Glutamatergic neuron (in vitro differentiated cells): ENCODE measurements at regions not wholly inside any gene's neighbourhood (a gene's known extent, or its start where the extent isn't known, plus 50 kb on each side); places are given as distances from the start of the nearest gene placed in this dataset.

ENCODE experiments used
- DNase-seq: peaks from one replicate; pipeline ENCODE4 v3.0.0; 2022
- H3K27ac Mint-ChIP-seq: one replicate; pipeline ENCODE4 v1.8.0; 2020; ENCODE audit warnings: mild to moderate bottlenecking, mixed read lengths, inconsistent platforms; ENCODE audit not compliant: unreplicated experiment
- H3K27me3 Mint-ChIP-seq: one replicate; pipeline ENCODE4 v1.8.0; 2020; ENCODE audit warnings: mild to moderate bottlenecking, moderate library complexity, mixed read lengths, inconsistent platforms; ENCODE audit not compliant: unreplicated experiment
- H3K36me3 Mint-ChIP-seq: one replicate; pipeline ENCODE4 v1.8.0; 2020; ENCODE audit warnings: mild to moderate bottlenecking, mixed read lengths, inconsistent platforms; ENCODE audit not compliant: unreplicated experiment
- H3K4me1 Mint-ChIP-seq: one replicate; pipeline ENCODE4 v1.8.0; 2020; ENCODE audit warnings: mild to moderate bottlenecking, low read depth, mixed read lengths, inconsistent platforms; ENCODE audit not compliant: unreplicated experiment
- H3K4me3 Mint-ChIP-seq: one replicate; pipeline ENCODE4 v1.8.0; 2020; ENCODE audit warnings: mild to moderate bottlenecking, mixed read lengths, inconsistent platforms; ENCODE audit not compliant: unreplicated experiment
- H3K9me3 Mint-ChIP-seq: one replicate; pipeline ENCODE4 v1.8.0; 2020; ENCODE audit warnings: mild to moderate bottlenecking, moderate library complexity, mixed read lengths, inconsistent platforms; ENCODE audit not compliant: unreplicated experiment
- CTCF ChIP-seq: fragments of 200-600 bp; sonication (generic); IDR thresholded peaks from one replicate; pipeline ENCODE4 v1.5.0; 2021; ENCODE audit not compliant: partially characterized antibody, unreplicated experiment

- no peak for DNase-seq
- no peak for TF ChIP-seq CTCF
- Mint-ChIP-seq H3K36me3 (no peaks in the 10 kb centered on the region), H3K4me3 (no peak overlapping the region), H3K27ac (no peak overlapping the region), H3K27me3 (no peaks in the 10 kb centered on the region), H3K4me1 (peaks cover 4% of the 10 kb centered on the region), H3K9me3 (no peaks in the 10 kb centered on the region)
These were observed 118.5 kb upstream of the KCNMB2 start for GRCh38 chr3:178417736-178418135.

DNA sequence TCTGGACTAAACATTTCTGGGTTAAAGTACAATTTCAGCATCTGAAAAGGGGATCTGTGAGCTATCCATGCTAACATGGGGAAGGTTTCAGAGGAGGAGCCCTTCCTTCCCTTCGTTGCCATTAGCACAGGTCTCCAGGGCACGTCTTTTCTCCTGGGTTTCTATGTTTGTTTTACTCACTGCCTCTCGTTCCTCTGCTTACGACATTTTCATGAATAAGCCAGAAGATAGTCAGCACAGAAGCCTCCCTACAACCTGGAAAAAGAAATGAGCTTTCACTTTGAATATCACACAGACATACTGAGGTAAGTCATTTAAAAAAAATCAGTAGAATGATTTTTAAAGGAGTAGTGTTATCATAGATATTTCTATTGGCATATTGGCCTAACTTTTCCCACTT, 117.2 kb upstream of the KCNMB2 start:
- Mint-ChIP-seq H3K4me3 (peak overlapping the region; percentile 21), H3K27ac (no peak overlapping the region), H3K36me3 (no peaks in the 10 kb centered on the region), H3K27me3 (no peaks in the 10 kb centered on the region), H3K4me1 (peaks cover 4% of the 10 kb centered on the region), H3K9me3 (no peaks in the 10 kb centered on the region)
- peak; percentile 24 for DNase-seq
- TF ChIP-seq CTCF, result no peak

- Mint-ChIP-seq H3K4me3 (no peak overlapping the region), H3K9me3 (no peaks in the 10 kb centered on the region), H3K27ac (no peak overlapping the region), H3K27me3 (no peaks in the 10 kb centered on the region), H3K36me3 (no peaks in the 10 kb centered on the region), H3K4me1 (peaks cover 4% of the 10 kb centered on the region)
- DNase-seq, result no peak
- no peak for TF ChIP-seq CTCF
These were observed 116.2 kb upstream of the KCNMB2 start for GRCh38 chr3:178420033-178420432.

GRCh38 chr3:178421069-178421468, 115.2 kb upstream of the KCNMB2 start:
- Mint-ChIP-seq H3K4me3 (no peak overlapping the region), H3K36me3 (no peaks in the 10 kb centered on the region), H3K4me1 (peaks cover 4% of the 10 kb centered on the region), H3K27ac (no peak overlapping the region), H3K9me3 (no peaks in the 10 kb centered on the region), H3K27me3 (no peaks in the 10 kb centered on the region)
- no peak for DNase-seq
- no peak for TF ChIP-seq CTCF

- H3K27ac Mint-ChIP-seq, result no peak overlapping the region
- no peak for TF ChIP-seq CTCF
- no peak overlapping the region for H3K4me3 Mint-ChIP-seq
- no peaks in the 10 kb centered on the region for H3K27me3 Mint-ChIP-seq
- no peaks in the 10 kb centered on the region for H3K9me3 Mint-ChIP-seq
- H3K36me3 Mint-ChIP-seq, result no peaks in the 10 kb centered on the region
- no peak for DNase-seq
- peaks cover 4% of the 10 kb centered on the region for H3K4me1 Mint-ChIP-seq
These were observed 113.8 kb upstream of the KCNMB2 start for GRCh38 chr3:178422406-178422805.
